Uterus (tissue), 2 donors: ENCODE measurements at regions not wholly inside any gene's neighbourhood (a gene's known extent, or its start where the extent isn't known, plus 50 kb on each side); places are given as distances from the start of the nearest gene placed in this dataset.

ENCODE experiments used
- CTCF ChIP-seq, 4 experiments: fragments of 200-600 bp in 2 of 4; fragments of 450-650 bp in 2 of 4; sonication (generic) in 2 of 4; IDR thresholded peaks; one replicate each; pipeline ENCODE4 v1.5.1; 2016 to 2019; ENCODE audit warnings: antibody characterized with exemption in 4 of 4, mild to moderate bottlenecking in 2 of 4, moderate library complexity in 1 of 4
- POLR2A ChIP-seq, 2 donors: fragments of 450-650 bp; IDR thresholded peaks; one replicate each; pipeline ENCODE4 v1.6.1; 2016; ENCODE audit warnings: antibody characterized with exemption in 2 of 2, mild to moderate bottlenecking in 1 of 2, moderate library complexity in 1 of 2

GRCh38 chrX:131801911-131802310 is 221.2 kb upstream of the STK26 start:
- no peak for TF ChIP-seq CTCF (IDR thresholded peaks at IDR 0.05)
- no peak for TF ChIP-seq POLR2A (IDR thresholded peaks at IDR 0.05)
